SK-N-SH treated with all-trans-retinoic acid at 6 μM for 48 hours (cell line): ENCODE measurements at regions not wholly inside any gene's neighbourhood (a gene's known extent, or its start where the extent isn't known, plus 50 kb on each side); places are given as distances from the start of the nearest gene placed in this dataset.

Experiments used
- ATAC-seq: fragments of 200-7000 bp; cut with Tn5 transposase; 3 replicates; pipeline ENCODE4 v1.9.1; 2020; ENCODE audit warnings: mild to moderate bottlenecking, moderate library complexity
- ARNTL ChIP-seq: fragments of 450-650 bp; formaldehyde crosslinking; IDR thresholded peaks from 2 replicates; pipeline ENCODE4 v1.5.0; 2020; ENCODE audit warnings: low read depth, mild to moderate bottlenecking, moderate library complexity, borderline replicate concordance
- BACH2 ChIP-seq: fragments of 250-450 bp; sonication (Bioruptor Pico); IDR thresholded peaks from 2 replicates; pipeline ENCODE4 v1.9.0; 2021; ENCODE audit warnings: mild to moderate bottlenecking, borderline replicate concordance
- CREB5 ChIP-seq: fragments of 250-450 bp; sonication (Bioruptor Pico); IDR thresholded peaks from 2 replicates; pipeline ENCODE4 v1.5.1; 2020; ENCODE audit warnings: low read depth, mild to moderate bottlenecking, moderate library complexity
- CSDC2 ChIP-seq: fragments of 250-450 bp; sonication (Bioruptor Pico); IDR thresholded peaks from 2 replicates; pipeline ENCODE4 v1.5.0; 2020; ENCODE audit warnings: mild to moderate bottlenecking, moderate library complexity
- ESRRG ChIP-seq: fragments of 250-450 bp; sonication (Bioruptor Pico); IDR thresholded peaks from 2 replicates; pipeline ENCODE4 v1.6.1; 2021; ENCODE audit warnings: mild to moderate bottlenecking
- GLIS3 ChIP-seq: fragments of 250-450 bp; sonication (Bioruptor Pico); IDR thresholded peaks from 2 replicates; pipeline ENCODE4 v1.5.0; 2020; ENCODE audit warnings: mild to moderate bottlenecking, moderate library complexity
- ISL1 ChIP-seq: fragments of 250-450 bp; sonication (Bioruptor Pico); IDR thresholded peaks from 2 replicates; pipeline ENCODE4 v2.1.2; 2022; ENCODE audit warnings: mild to moderate bottlenecking, moderate library complexity
- OSR1 ChIP-seq: fragments of 250-450 bp; sonication (Bioruptor Pico); IDR thresholded peaks from 2 replicates; pipeline ENCODE4 v1.8.0; 2022; ENCODE audit warnings: moderate library complexity, mild to moderate bottlenecking, inconsistent platforms
- PPARA ChIP-seq: fragments of 250-450 bp; sonication (Bioruptor Pico); IDR thresholded peaks from 2 replicates; pipeline ENCODE4 v1.5.0; 2020; ENCODE audit warnings: mild to moderate bottlenecking, borderline replicate concordance
- RARB ChIP-seq: fragments of 250-450 bp; sonication (Bioruptor Pico); IDR thresholded peaks from 2 replicates; pipeline ENCODE4 v1.8.0; 2021; ENCODE audit warnings: mild to moderate bottlenecking, moderate library complexity
- SNAI2 ChIP-seq: fragments of 250-450 bp; sonication (Bioruptor Pico); IDR thresholded peaks from 2 replicates; pipeline ENCODE4 v1.5.0; 2020; ENCODE audit warnings: mild to moderate bottlenecking, moderate library complexity
- TCF4 ChIP-seq: fragments of 250-450 bp; sonication (Bioruptor Pico); IDR thresholded peaks from 2 replicates; pipeline ENCODE4 v1.8.0; 2021; ENCODE audit warnings: mild to moderate bottlenecking, moderate library complexity, borderline replicate concordance
- TOX ChIP-seq: fragments of 250-450 bp; sonication (Bioruptor Pico); IDR thresholded peaks from 2 replicates; pipeline ENCODE4 v1.8.0; 2021; ENCODE audit warnings: mild to moderate bottlenecking, moderate library complexity, borderline replicate concordance
- ZC3H10 ChIP-seq: fragments of 250-450 bp; sonication (Bioruptor Pico); IDR thresholded peaks from 2 replicates; pipeline ENCODE4 v1.5.1; 2021; ENCODE audit warnings: mild to moderate bottlenecking, moderate library complexity
- ZFP3 ChIP-seq: fragments of 250-450 bp; sonication (Bioruptor Pico); IDR thresholded peaks from 2 replicates; pipeline ENCODE4 v1.5.0; 2020; ENCODE audit warnings: mild to moderate bottlenecking, moderate library complexity
- ZFP30 ChIP-seq: fragments of 450-650 bp; formaldehyde crosslinking; IDR thresholded peaks from 2 replicates; pipeline ENCODE4 v1.5.0; 2022; ENCODE audit warnings: mild to moderate bottlenecking, moderate library complexity
- ZNF565 ChIP-seq: fragments of 450-650 bp; formaldehyde crosslinking; conservative IDR thresholded peaks from 2 replicates; pipeline ENCODE4 v1.5.0; 2020; ENCODE audit warnings: low read depth, mild to moderate bottlenecking, moderate library complexity
- ZNF70 ChIP-seq: fragments of 450-650 bp; formaldehyde crosslinking; IDR thresholded peaks from 2 replicates; pipeline ENCODE4 v1.5.0; 2020; ENCODE audit warnings: mild to moderate bottlenecking, moderate library complexity
- ZNF8 ChIP-seq: fragments of 450-650 bp; formaldehyde crosslinking; IDR thresholded peaks from 2 replicates; pipeline ENCODE4 v1.5.0; 2020; ENCODE audit warnings: mild to moderate bottlenecking, moderate library complexity
- TF ChIP-seq, protein P1 (sequence below): fragments of 250-450 bp; sonication (Bioruptor Pico); IDR thresholded peaks from 2 replicates; pipeline ENCODE4 v1.8.0; 2020; ENCODE audit warnings: mild to moderate bottlenecking, moderate library complexity, borderline replicate concordance
- TF ChIP-seq, protein P2 (sequence below): fragments of 250-450 bp; sonication (Bioruptor Pico); IDR thresholded peaks from 2 replicates; pipeline ENCODE4 v1.8.0; 2021; ENCODE audit warnings: low read depth, mild to moderate bottlenecking, moderate library complexity, borderline replicate concordance

- no peak for ATAC-seq
- TF ChIP-seq, protein P1, sequence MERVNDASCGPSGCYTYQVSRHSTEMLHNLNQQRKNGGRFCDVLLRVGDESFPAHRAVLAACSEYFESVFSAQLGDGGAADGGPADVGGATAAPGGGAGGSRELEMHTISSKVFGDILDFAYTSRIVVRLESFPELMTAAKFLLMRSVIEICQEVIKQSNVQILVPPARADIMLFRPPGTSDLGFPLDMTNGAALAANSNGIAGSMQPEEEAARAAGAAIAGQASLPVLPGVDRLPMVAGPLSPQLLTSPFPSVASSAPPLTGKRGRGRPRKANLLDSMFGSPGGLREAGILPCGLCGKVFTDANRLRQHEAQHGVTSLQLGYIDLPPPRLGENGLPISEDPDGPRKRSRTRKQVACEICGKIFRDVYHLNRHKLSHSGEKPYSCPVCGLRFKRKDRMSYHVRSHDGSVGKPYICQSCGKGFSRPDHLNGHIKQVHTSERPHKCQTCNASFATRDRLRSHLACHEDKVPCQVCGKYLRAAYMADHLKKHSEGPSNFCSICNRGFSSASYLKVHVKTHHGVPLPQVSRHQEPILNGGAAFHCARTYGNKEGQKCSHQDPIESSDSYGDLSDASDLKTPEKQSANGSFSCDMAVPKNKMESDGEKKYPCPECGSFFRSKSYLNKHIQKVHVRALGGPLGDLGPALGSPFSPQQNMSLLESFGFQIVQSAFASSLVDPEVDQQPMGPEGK (CRISPR knock-in tag): no peak
- TF ChIP-seq ZFP30 (CRISPR knock-in tag) (no peak), PPARA (CRISPR knock-in tag) (no peak), ESRRG (CRISPR knock-in tag) (no peak), ZC3H10 (CRISPR knock-in tag) (no peak)
- TF ChIP-seq, protein P2, sequence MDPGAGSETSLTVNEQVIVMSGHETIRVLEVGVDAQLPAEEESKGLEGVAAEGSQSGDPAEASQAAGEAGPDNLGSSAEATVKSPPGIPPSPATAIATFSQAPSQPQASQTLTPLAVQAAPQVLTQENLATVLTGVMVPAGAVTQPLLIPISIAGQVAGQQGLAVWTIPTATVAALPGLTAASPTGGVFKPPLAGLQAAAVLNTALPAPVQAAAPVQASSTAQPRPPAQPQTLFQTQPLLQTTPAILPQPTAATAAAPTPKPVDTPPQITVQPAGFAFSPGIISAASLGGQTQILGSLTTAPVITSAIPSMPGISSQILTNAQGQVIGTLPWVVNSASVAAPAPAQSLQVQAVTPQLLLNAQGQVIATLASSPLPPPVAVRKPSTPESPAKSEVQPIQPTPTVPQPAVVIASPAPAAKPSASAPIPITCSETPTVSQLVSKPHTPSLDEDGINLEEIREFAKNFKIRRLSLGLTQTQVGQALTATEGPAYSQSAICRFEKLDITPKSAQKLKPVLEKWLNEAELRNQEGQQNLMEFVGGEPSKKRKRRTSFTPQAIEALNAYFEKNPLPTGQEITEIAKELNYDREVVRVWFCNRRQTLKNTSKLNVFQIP (CRISPR knock-in tag): no peak
Measured at GRCh38 chr17:22410136-22410535, 717.8 kb downstream of the KCNJ18 start.

DNA sequence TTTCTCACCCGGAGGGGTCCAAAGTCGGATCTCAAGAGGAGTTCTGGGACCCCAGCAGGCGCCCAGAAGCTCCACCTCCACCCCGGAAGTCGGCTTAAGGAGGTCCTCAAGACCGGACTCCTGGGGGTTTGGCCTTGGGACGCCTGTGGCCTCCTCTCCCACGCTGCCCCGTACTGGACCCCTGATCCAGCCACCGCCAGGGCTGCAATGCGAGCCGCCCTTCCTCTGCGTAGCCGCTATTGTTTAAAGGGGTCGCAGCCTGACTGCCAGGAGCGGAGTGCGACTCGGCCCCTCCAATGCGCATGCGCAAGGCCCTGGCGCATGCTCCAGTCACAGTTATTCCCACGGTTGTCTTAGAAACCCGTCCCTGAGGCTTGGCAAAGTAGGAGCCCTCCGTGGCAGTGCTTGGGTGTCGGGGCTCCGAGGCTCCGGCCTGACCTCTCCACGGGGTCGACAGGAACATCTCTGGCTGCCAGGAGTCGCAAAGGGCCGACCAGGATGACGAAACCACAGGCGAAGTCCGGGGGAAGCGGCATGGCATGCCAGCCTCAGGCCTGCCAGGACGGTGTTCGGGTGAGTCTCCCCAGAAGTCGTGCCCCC lies 719.0 kb downstream of the KCNJ18 start:
- no peak for TF ChIP-seq ISL1
- no peak for TF ChIP-seq ARNTL
- TF ChIP-seq CREB5 (CRISPR knock-in tag): no peak
- no peak for TF ChIP-seq ZC3H10 (CRISPR knock-in tag)
- TF ChIP-seq SNAI2 (CRISPR knock-in tag): no peak
- TF ChIP-seq, protein P1 (CRISPR knock-in tag): no peak
- no peak for TF ChIP-seq BACH2
- ATAC-seq: peak; percentile 71

DNA sequence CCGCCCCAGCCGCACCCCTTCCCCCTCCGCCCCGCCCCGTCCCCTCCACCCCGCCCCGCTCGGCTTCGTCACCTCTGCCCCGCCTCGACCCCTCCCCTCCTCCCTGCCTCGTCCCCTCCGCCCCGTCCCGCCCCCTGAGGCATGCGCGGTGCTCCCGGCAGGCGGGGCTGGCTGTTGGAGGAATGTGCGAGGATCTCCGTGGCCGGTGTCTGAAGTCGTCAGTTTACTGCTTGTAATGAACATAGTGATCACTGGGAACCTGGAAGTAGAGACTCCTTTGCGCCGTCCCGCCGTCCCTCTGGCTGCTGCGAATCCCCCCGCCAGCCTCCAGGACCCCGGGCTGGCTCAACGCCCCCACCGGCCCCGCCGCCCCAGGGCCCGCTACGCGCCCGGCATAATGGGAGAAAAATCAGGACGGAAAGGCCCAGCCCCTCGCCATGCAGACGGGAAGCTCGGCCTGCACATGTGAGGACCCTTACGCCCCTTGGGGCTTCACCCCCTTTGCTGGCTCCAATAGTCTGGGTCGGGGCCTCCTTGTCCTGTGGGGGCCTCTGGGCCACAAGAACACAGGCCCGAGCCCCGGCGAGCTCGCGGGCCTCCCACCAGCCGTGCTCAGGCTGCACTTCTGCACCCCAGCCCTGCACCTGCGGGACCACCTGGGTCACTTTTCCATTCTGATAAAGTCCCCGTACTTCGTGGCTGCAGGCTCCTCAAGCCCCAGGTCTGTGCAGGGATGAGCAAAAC lies 743.1 kb downstream of the KCNJ18 start:
- TF ChIP-seq ZC3H10 (CRISPR knock-in tag): no peak
- no peak for TF ChIP-seq ESRRG (CRISPR knock-in tag)
- TF ChIP-seq, all 23 proteins: peak for 0
- peak; percentile 98 for ATAC-seq

DNA sequence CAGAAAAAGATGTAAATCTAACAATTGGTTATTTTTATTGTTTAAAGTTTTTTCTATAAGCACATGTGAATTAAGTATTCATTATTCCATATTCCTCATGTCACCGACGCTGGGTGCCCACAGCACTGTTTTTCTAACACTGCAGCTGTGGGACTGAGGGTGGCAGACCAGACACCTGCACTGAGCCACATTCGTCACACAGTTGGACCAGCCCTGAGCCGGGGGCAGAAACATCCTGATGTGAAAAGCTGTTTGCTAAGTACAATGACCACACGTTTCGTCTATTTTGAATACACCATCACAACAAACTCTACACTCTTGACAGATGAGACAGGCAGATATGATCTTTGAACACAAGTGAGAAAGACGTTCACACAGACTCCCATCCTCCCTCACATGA lies 749.5 kb downstream of the KCNJ18 start:
- TF ChIP-seq ZNF70 (CRISPR knock-in tag) (no peak), RARB (CRISPR knock-in tag) (no peak), TOX (CRISPR knock-in tag) (no peak), ESRRG (CRISPR knock-in tag) (no peak), OSR1 (CRISPR knock-in tag) (no peak), ZNF8 (no peak), PPARA (CRISPR knock-in tag) (no peak), ZFP3 (CRISPR knock-in tag) (no peak), TCF4 (CRISPR knock-in tag) (no peak), CSDC2 (CRISPR knock-in tag) (no peak), ZC3H10 (CRISPR knock-in tag) (no peak), ISL1 (no peak), SNAI2 (CRISPR knock-in tag) (no peak), GLIS3 (CRISPR knock-in tag) (no peak), ZNF565 (CRISPR knock-in tag) (no peak), ZFP30 (CRISPR knock-in tag) (no peak)
- TF ChIP-seq, protein P1 (CRISPR knock-in tag): no peak
- TF ChIP-seq, protein P2 (CRISPR knock-in tag): no peak
- ATAC-seq: no peak
